WTC11 (cell line): ENCODE measurements at regions not wholly inside any gene's neighbourhood (a gene's known extent, or its start where the extent isn't known, plus 50 kb on each side); places are given as distances from the start of the nearest gene placed in this dataset.
"Not testable (repeated sequence)": the region's sequence is repeated elsewhere in the genome, so short reads cannot be mapped to it uniquely, and the experiment has no call there.

Experiments
- ATAC-seq: fragments of 200-7000 bp; cut with Tn5 transposase; 2 replicates; pipeline ENCODE4 v1.10.0; 2021; ENCODE audit warnings: mild to moderate bottlenecking, moderate library complexity
- CTCF ChIA-PET: fragments of 300-600 bp; sonication (Branson Sonifier 250); formaldehyde crosslinking; loops from one replicate; lab custom pipeline; 2021; ENCODE audit warnings: antibody characterized with exemption; lab: Charles Lee
- POLR2A ChIA-PET: fragments of 350-600 bp; sonication (Branson Sonifier 250); formaldehyde crosslinking; loops from one replicate; lab custom pipeline; 2021; ENCODE audit warnings: antibody characterized with exemption; lab: Charles Lee
- DNase-seq: peaks from one replicate; pipeline ENCODE4 v3.0.0; 2021; ENCODE audit warnings: low spot score
- H3K27ac Mint-ChIP-seq: 2 replicates; pipeline ENCODE4 v1.8.0; 2021; ENCODE audit warnings: mixed read lengths
- H3K27me3 Mint-ChIP-seq: 2 replicates; pipeline ENCODE4 v1.8.0; 2021; ENCODE audit warnings: low read depth, mild to moderate bottlenecking, moderate library complexity, mixed read lengths
- H3K36me3 Mint-ChIP-seq: 2 replicates; pipeline ENCODE4 v1.8.0; 2021; ENCODE audit warnings: mixed read lengths
- H3K4me1 Mint-ChIP-seq: 2 replicates; pipeline ENCODE4 v1.8.0; 2022; ENCODE audit warnings: mixed read lengths
- H3K4me3 Mint-ChIP-seq: 2 replicates; pipeline ENCODE4 v1.8.0; 2021; ENCODE audit warnings: mild to moderate bottlenecking, moderate library complexity, mixed read lengths
- H3K9me3 Mint-ChIP-seq: 2 replicates; pipeline ENCODE4 v1.8.0; 2021; ENCODE audit warnings: mixed read lengths
- EMX1 ChIP-seq: fragments of 250-450 bp; sonication (Bioruptor Pico); IDR thresholded peaks from 2 replicates; pipeline ENCODE4 v1.8.0; 2021; ENCODE audit warnings: mild to moderate bottlenecking
- ERG ChIP-seq: fragments of 250-450 bp; sonication (Bioruptor Pico); IDR thresholded peaks from 2 replicates; pipeline ENCODE4 v1.8.0; 2021; ENCODE audit warnings: mild to moderate bottlenecking
- FOXP4 ChIP-seq: sonication (generic); formaldehyde crosslinking; IDR thresholded peaks from 2 replicates; pipeline ENCODE4 v1.8.0; 2022; ENCODE audit warnings: mild to moderate bottlenecking, missing genetic modification reagents
- NFE2L1 ChIP-seq: sonication (generic); formaldehyde crosslinking; IDR thresholded peaks from 2 replicates; pipeline ENCODE4 v1.8.1; 2023; ENCODE audit warnings: missing genetic modification reagents
- NFYB ChIP-seq: sonication (generic); formaldehyde crosslinking; conservative IDR thresholded peaks from 2 replicates; pipeline ENCODE4 v1.8.0; 2022; ENCODE audit warnings: low read depth, missing genetic modification reagents
- NR2C2 ChIP-seq: sonication (generic); formaldehyde crosslinking; IDR thresholded peaks from 2 replicates; pipeline ENCODE4 v1.8.0; 2022; ENCODE audit warnings: mild to moderate bottlenecking, missing genetic modification reagents
- OVOL2 ChIP-seq: fragments of 250-450 bp; sonication (Bioruptor Pico); IDR thresholded peaks from 2 replicates; pipeline ENCODE4 v1.9.0; 2021; ENCODE audit warnings: mild to moderate bottlenecking, borderline replicate concordance
- PRDM15 ChIP-seq: sonication (generic); formaldehyde crosslinking; IDR thresholded peaks from 2 replicates; pipeline ENCODE4 v1.8.0; 2022; ENCODE audit warnings: missing genetic modification reagents
- TCF7 ChIP-seq: sonication (generic); formaldehyde crosslinking; IDR thresholded peaks from 2 replicates; pipeline ENCODE4 v1.8.0; 2022; ENCODE audit warnings: mild to moderate bottlenecking, low read depth, missing genetic modification reagents, moderate library complexity
- TEAD1 ChIP-seq: sonication (generic); formaldehyde crosslinking; IDR thresholded peaks from 2 replicates; pipeline ENCODE4 v1.8.0; 2022; ENCODE audit warnings: mild to moderate bottlenecking, missing genetic modification reagents
- ZNF396 ChIP-seq: fragments of 250-450 bp; sonication (Bioruptor Pico); IDR thresholded peaks from 2 replicates; pipeline ENCODE4 v1.8.0; 2021; ENCODE audit warnings: mild to moderate bottlenecking, moderate library complexity, borderline replicate concordance
- ZNF416 ChIP-seq: fragments of 250-450 bp; sonication (Bioruptor Pico); IDR thresholded peaks from 2 replicates; pipeline ENCODE4 v1.9.0; 2021; ENCODE audit warnings: mild to moderate bottlenecking, inconsistent platforms
- ZSCAN18 ChIP-seq: fragments of 250-450 bp; sonication (Bioruptor Pico); IDR thresholded peaks from 2 replicates; pipeline ENCODE4 v2.1.2; 2022; ENCODE audit warnings: mild to moderate bottlenecking, moderate library complexity
- TF ChIP-seq, protein P1 (sequence below): sonication (generic); formaldehyde crosslinking; IDR thresholded peaks from 2 replicates; pipeline ENCODE4 v1.8.1; 2022; ENCODE audit warnings: mild to moderate bottlenecking, moderate library complexity, missing genetic modification reagents

DNA sequence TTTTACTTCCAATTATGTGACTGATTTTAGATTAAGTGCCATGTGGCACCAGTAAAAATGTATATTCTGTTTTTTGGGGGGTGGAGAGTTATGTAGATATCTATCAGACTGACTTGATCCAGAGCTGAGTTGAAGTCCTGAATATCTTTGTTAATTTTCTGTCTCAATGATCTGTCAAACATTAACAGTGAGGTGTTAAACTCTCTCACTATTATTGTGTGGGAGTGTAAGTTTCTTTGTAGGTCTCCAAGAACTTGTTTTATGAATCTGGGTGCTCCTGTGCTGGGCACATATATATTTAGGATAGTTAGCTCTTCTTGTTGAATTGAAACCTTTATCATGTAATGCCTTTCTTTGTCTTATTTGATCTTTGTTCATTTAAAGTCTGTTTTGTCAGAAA, 276.5 kb upstream of the USP25 start (continued):
- TF ChIP-seq EMX1 (CRISPR knock-in tag) (no peak), TCF7 (CRISPR knock-in tag) (no peak), ZSCAN18 (CRISPR knock-in tag) (no peak), ERG (CRISPR knock-in tag) (no peak), ZNF416 (CRISPR knock-in tag) (no peak), FOXP4 (CRISPR knock-in tag) (no peak), NFE2L1 (CRISPR knock-in tag) (no peak)

DNA sequence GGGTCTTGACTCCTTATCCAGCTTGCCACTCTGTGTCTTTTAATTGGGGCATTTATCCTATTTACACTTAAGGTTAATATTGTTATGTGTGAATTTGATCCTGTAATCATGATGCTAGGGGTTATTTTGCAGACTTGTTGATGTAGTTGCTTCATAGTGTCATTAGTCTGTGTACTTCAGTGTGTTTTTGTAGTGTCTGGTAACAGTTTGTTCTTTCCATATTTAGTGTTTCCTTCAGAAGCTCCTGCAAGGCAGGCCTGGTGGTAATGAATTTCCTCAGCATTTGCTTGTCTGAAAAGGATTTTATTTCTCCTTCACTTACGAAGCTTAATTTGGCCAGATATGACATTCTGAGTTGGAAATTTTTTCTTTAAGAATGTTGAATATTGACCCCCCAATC, 276.0 kb upstream of the USP25 start:
- H3K4me1 Mint-ChIP-seq, ATAC-seq, H3K27ac Mint-ChIP-seq, POLR2A ChIA-PET, H3K36me3 Mint-ChIP-seq, H3K27me3 Mint-ChIP-seq, H3K4me3 Mint-ChIP-seq, DNase-seq, CTCF ChIA-PET: not testable (repeated sequence)
- peaks cover 28% of the 10 kb centered on the region for H3K9me3 Mint-ChIP-seq

DNA sequence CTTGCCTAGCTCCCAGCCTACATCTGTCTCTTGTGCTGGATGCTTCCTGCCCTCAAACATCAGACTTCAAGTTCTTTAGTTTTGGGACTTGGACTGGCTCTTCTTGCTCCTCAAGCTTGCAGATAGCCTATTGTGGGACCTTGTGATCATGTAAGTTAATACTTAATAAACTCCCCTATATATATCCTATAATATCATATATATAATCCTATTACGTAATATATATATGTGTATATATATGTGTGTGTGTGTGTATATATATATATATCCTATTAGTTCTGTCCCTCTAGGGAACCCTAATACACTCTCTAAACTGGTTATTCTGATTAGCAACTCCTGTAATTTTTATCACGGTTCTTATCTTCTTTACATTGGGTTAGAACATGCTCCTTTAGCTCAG, 274.9 kb upstream of the USP25 start:
- H3K9me3 Mint-ChIP-seq = peaks cover 17% of the 10 kb centered on the region; the same call in 1 of the 2 replicates
- H3K4me1 Mint-ChIP-seq, H3K36me3 Mint-ChIP-seq, H3K27ac Mint-ChIP-seq, POLR2A ChIA-PET, CTCF ChIA-PET, H3K27me3 Mint-ChIP-seq, DNase-seq, H3K4me3 Mint-ChIP-seq, ATAC-seq: not testable (repeated sequence)

DNA sequence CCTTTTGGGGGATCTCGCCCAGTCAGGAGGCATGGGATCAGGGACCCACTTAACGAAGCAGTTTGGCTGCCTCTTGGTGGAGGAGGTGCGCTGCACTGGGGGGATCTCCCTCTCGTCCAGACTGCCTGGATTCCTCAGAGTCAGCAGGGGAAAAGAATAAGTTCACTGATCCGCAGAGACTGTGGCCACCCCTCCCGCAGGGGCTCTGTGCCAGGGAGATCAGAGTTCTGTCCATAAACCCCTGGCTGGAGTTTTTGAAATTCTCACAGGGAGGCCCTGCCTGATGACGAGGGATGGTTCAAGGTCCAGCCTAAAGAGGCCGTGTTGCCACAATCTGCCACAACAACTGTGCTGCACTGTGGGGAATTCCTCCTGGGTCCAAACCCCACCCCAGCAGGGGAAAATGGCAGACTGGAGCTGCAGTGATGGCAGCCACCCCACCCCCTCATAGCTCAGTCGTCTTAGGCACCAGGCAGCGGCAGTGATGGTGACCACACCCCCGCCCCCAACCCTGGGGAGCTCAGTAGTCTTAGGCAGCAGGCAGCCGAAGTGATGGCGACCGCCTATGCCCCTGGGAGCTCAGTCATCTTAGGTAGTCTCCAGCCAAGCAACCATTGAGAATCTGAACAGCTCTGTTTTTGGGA, 273.8 kb upstream of the USP25 start:
- CTCF ChIA-PET = interaction anchor here (0.7 kb wide), 1 partner anchor 405 kb away, joined by 3 read pairs; no protein-coding TSS in a partner anchor
- TF ChIP-seq, protein P1, sequence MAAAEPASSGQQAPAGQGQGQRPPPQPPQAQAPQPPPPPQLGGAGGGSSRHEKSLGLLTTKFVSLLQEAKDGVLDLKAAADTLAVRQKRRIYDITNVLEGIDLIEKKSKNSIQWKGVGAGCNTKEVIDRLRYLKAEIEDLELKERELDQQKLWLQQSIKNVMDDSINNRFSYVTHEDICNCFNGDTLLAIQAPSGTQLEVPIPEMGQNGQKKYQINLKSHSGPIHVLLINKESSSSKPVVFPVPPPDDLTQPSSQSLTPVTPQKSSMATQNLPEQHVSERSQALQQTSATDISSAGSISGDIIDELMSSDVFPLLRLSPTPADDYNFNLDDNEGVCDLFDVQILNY (CRISPR knock-in tag) = no peak
- no peak for TF ChIP-seq ZNF396 (CRISPR knock-in tag)
- no peak for TF ChIP-seq ZNF416 (CRISPR knock-in tag)
- no peak for TF ChIP-seq NR2C2 (CRISPR knock-in tag)
- no peak for TF ChIP-seq NFYB (CRISPR knock-in tag)
- TF ChIP-seq TEAD1 = no peak
- no peak for TF ChIP-seq PRDM15
- TF ChIP-seq OVOL2 (CRISPR knock-in tag) = no peak
- 0 out of 2 replicates have a peak, but pooled peaks cover 3% of the 10 kb centered on the region for H3K4me1 Mint-ChIP-seq

More for the DNA sequence above, 273.8 kb upstream of the USP25 start:
- POLR2A ChIA-PET = no interaction called here
- DNase-seq (no peak), ATAC-seq (no peak)
- no peaks in the 10 kb centered on the region for H3K36me3 Mint-ChIP-seq
- H3K4me3 Mint-ChIP-seq = no peak overlapping the region
- no peaks in the 10 kb centered on the region for H3K27me3 Mint-ChIP-seq
- no peak overlapping the region for H3K27ac Mint-ChIP-seq
- H3K9me3 Mint-ChIP-seq = peaks cover 10% of the 10 kb centered on the region; the same call in 1 of the 2 replicates
